GM21381 (cell line): ENCODE measurements at regions not wholly inside any gene's neighbourhood (a gene's known extent, or its start where the extent isn't known, plus 50 kb on each side); places are given as distances from the start of the nearest gene placed in this dataset.

ENCODE experiments used
- ATAC-seq: cut with Tn5 transposase; IDR thresholded peaks from one replicate; pipeline ENCODE4 v1.9.1; 2021; ENCODE audit warnings: mild to moderate bottlenecking, moderate library complexity; ENCODE audit not compliant: unreplicated experiment

DNA sequence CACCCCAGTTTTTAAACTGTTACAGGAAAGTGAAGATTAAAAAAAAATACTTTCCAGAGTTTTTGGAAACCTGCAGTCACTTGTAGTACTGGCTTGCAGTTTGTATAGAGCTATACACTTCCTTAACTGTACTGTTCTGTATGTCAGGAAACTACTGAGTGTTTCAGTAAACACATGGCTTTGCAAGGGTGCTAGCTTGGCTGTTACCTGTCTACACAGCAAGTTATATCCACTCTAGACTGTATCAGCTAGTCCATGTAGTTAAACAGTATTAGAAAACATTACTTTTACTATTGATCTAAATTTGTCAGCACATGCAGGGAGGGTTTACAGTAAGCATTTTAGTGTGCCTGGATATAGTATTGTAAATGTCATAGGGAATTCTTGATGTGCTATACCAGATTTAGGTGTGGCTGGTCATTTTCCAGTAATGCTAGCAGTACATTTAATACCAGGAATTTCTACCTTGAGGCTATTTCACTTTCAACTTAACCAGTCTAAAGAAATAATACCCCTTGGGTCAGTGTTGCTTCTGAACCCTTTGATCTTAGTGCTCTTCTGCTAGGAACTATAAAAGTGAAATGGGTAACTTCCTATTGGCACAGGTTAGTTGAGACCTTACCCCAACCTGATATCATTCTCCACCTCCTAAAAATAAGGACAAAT is 192.3 kb upstream of the ANKRD50 start:
- no peak for ATAC-seq

DNA sequence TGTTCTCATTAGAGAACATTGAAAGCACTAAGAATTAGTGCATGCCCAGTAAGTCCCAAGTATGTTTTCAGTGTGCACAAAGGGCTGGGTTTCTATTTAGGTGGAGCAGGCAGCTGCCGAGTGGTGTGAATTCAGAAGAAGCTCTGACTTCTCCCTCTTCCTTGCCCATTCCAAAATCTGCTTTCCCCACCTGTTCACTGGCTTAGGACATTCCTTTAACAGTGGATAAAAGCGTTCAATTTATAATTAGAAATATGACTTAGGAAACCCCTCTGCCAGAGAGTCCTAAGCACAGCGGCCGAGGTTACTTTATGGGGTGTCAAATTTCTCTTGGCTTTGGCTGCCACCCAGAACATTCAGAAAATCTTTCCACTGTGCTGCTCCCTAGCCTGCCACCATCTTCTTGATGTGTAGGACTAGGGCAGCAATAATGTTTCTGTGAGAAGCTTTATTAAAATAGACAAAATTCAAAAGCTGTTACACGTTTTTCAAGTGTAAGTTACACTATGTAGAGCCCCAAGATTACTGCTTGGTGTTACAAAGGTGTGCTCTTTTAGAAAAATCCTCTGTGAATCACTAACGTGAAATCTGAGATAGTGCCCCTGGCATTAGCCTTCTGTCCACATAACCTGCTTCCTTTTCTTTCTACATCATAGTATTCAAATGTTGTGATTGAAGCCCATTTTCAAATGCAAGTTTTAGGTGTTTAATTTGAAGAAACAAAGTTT is 191.6 kb upstream of the ANKRD50 start:
- ATAC-seq = no peak

DNA sequence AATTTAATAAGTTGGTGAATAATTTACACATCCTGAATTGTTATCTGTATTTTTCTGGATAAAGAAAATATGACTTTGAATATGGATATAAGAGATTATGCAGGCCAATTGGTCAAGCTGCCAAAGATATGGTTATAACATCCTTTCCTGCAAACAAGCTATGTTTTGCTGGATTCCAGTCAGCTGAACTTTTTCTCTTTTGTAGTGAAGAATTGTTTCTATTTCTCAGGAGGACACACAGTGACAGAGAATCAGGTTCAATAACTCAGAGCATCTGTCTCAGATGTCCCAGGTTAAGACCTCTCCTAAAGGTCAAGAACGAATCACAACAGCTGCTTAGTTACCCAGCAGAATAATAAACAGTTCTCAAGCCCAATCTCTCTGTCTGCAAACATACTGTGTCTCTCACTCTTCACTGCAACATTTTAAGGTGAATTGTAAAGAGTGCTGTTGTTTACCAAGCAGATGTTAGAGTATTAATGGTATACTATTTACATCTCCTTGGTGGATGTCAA is 189.5 kb upstream of the ANKRD50 start:
- ATAC-seq = no peak

DNA sequence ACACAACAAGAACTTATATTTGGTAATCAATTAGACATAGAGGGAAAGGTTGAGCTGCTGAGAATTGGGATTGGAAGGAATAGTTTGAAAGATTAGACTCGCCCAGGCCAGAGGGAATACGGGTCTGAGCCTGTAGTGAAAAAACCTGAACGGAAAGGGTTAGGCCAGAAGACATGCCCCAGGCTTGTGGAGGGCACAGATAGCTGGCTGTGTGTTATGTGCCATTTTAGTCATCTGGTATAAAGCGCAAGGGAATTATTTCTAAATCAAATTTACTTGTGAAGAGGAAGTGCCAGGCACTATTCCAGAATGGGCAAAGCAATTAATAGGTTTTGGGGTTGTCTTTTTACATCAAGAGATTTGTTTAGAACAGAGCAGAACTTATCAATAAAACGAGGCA is 187.5 kb upstream of the ANKRD50 start:
- ATAC-seq = no peak

DNA sequence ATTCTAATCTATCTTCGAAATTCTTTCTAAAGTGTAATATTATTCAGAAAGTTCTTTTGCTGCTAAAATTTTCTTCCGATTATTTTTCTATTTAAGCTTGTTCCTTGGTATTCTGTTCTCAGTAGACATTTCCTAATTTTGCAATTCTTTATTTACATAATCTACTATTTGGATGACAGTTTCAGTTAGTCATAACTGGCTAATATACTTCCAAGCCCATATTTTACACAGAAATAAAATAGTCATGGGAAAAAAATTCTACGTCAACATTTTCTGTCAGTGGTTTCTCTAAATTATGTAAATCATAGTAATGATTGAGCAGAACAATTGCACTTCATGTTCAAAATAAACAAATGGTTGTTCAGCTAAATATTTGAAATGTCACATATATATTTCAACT is 178.0 kb upstream of the ANKRD50 start:
- no peak for ATAC-seq

DNA sequence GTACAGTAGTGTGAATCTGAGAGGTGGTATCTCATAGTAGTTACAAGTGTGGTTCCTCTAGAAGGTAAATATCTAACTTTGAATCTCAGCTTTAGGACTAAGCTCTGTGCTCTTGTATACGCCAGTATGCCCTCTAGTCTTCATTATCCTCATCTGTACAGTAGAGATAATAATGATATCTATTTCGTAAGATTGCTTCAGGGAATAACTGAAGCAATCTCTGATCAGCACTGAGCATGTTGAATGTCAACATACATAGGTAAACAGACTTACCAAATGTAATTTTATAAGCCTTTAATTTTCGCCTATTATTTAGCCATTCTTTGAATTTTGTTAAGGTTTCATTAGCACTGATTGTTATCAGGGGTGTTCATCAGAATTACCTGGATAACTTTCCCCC is 175.2 kb upstream of the ANKRD50 start:
- no peak for ATAC-seq

DNA sequence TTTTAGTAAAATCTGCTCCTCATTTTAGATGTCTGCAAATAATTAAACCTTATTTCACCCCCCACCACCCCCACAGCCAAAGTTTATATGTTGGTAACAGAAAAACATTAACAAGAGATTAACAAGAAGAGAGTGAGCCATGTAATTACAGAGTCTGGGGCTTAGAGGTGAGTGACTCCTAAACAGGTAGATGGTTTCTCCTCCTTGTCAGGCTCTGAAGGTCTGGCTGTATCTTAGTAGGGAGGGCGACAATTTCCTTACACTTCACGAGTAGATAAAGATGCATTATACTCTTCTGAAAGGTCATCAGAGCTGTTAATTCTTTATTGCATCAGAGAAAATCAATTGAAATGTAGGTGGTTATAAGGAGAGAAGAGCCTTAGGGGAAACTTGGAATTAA is 171.8 kb upstream of the ANKRD50 start:
- no peak for ATAC-seq

DNA sequence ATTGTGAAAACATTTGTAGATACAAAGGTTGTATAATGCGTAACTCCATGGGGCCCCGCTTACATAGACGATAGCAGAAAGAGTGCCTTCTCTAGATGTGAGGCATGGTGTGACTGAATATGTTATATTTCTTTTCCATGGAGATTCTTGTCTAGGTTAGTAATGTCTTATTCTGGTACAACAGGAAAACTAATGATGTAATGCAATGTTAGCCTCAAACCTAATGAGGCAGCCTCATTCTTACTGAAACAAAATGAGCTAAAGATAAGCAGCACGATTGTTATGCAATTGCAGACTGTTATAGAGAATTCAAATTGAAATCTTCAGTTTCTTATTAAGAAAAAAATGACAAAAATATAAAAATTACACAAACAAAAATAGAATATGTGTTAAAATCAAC is 171.1 kb upstream of the ANKRD50 start:
- no peak for ATAC-seq

DNA sequence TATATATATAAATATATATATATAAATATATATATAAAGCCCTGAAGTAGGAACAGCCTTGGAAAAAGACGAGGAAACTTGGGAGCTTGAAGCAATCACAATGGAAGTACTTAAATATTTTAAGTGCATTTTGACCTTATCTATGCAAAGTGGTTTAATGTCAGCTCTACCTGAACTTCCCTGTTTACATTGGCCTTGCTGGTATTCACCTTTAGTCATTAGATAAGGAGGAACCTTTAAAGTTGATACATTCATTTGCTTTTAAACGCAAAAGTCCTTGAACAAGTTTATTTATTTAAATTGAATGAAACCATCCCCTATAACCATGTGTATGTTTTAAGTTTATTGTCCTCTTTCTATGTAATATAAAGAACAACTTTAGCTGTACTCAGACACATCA is 166.7 kb upstream of the ANKRD50 start:
- no peak for ATAC-seq

DNA sequence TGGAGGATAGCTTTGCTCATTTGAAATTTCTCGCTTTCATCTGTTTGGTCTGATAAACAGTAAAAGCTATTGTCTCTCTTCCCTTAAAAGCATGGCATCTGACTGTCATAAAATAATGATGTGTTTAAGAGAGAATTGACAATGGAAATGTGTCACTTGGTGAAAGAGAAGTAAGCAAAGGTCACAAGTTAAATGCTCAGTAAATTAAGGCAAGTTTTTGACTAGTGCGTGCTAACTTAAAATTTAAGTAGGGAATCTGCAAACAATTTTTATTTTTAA is 161.6 kb upstream of the ANKRD50 start:
- no peak for ATAC-seq

DNA sequence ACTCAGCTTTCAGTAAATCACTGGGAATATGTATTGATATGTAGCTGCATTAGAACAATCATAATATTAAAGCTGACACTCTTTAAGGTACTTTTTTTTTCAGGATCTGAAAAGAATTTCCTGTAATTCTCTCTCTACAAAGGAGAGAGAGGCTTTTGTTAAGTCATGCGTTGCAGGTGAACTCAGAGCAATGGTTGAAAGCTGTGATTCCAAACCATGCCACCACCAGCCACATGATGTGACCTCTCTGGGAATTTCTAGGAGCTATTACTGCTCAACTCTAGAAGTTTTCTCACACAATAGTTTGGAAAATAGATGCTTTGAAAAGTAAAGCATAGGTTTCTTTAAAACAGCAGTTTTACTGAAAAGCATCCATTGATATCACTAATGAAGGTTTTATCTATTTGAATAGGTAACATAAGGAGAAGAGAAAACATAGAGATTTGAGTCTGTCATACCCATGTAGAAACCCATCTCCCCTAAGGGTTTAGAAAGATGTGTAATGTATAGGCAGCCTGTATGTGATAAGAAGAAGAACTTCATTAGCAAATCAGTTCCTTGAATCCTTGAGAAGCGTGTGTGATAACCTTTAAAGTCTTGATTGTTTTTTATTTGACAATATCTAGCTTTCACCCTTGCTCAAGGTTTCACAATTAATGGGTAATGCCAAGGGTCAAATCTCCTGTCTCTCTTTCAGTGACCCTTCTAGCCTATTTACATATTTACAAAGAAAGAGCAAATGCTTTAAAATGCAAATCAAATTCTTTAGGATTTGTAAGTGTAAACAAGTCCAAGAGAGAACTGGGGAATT is 161.0 kb upstream of the ANKRD50 start:
- ATAC-seq = no peak

DNA sequence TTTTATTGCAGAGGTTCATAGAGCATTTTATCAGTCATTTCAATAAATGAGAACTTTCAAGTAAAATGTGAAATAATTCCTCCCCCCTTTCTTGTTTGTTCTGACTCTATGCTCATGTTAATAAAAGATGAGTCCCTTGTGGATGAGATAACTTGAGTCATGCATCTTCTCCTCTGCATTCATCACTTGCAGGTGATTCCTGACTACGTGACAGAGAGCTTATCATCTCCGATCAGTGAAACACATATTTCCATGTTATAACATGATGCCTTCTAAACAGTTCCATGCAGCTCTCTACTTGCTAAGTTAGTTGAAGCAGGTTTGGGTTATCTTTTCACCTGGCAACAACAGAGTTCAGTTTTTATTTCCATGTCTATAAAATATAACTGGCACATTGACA is 160.1 kb upstream of the ANKRD50 start:
- no peak for ATAC-seq

DNA sequence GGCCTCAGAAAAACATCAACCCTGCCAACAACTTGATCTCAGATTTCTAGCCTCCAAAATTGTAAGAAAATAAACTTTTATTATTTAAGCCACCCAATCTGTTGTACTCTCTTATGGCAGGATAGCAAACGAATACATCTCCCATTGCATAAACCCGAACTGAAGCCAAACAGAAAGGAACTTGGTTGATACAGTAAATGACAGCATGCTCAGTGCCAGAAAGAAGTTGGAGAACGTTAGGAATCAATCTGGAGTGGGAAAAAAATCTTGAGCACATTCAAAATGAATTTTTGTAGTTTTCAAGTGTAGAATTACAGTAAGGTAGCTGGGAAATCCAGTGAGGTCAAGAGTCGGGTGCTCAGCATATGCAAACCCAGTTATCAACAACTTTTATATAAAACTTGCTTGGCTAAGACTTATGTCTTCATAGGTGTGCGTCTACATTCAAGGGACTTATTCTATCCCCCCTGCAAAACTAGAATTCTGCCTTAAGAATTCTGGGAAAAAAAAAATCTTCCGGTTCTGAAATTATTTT is 157.5 kb upstream of the ANKRD50 start:
- no peak for ATAC-seq

DNA sequence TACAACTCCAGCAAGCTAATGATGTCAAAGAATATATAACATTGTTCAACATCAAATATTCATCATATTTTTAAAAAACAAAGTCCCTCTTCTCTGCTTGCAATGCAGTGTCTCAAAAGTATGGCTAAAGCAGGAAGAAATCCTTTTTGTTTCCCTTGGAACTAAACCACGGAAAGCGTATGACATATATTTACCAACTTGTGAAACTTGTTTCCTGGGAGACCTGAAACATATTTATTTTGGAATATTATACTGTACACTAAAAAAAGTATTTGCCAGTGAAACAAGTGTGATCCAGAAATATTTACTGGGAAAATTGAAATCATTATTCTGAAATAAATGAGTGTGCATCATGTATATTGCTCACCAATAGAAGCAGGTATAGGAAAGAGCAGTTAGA is 156.0 kb upstream of the ANKRD50 start:
- no peak for ATAC-seq

DNA sequence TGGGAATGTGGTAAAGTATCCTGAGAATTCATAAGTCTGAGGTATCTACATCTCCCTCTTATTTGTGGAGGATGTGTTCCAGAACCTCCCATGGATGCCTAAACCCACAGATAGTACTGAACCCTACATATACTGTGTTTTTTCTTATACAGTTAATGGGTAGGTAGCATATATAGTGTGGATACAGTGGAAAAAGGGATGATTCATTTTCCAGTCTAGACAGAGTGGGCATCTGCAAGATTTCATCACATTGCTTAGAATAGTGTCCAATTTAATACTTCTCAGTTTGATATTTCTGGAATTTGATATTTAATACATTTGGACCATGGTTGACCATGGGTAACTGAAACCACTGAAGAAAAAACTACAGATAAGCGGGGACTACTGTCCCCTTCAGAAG is 155.0 kb upstream of the ANKRD50 start:
- ATAC-seq = no peak

DNA sequence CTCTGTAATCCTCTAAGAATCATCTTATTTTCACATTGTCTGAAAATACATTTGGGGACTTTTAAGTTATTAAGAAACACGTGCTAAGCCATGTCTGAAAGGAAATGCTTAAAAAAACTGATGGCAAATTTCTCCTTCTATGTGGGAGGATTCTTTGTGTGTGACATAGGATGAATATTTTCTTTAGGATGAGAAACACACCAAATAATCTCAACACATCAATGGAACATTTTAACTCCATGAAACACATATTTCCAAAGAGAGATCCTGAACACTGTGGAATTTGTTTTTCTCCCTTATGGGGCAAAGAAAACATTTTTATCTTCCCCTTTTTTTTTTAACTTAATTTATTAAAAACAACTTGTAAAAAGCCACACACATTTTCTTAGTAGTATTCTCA is 153.8 kb upstream of the ANKRD50 start:
- no peak for ATAC-seq

DNA sequence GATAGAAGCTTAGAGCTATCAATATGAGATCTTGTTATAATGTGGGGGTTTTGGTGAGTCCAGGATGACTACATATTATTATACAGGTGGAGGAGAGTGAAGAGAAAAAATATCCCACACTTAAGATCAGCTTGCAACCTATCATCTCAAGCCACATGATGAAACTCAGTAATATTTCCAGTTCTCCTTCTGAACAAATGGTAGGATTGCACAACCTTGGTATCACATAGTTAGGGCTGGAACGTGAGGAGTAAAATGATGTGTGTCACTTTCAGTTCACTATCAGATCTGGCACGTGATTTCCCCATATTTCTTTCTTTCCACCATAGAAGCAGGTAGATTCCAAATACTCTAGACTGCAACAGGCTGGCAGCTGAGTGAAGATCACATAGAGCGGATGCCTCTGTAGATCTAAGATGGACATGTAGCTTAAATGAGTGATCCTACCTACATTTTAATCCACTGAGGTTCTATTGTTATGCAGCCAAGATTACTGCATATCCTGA is 150.6 kb upstream of the ANKRD50 start:
- no peak for ATAC-seq

DNA sequence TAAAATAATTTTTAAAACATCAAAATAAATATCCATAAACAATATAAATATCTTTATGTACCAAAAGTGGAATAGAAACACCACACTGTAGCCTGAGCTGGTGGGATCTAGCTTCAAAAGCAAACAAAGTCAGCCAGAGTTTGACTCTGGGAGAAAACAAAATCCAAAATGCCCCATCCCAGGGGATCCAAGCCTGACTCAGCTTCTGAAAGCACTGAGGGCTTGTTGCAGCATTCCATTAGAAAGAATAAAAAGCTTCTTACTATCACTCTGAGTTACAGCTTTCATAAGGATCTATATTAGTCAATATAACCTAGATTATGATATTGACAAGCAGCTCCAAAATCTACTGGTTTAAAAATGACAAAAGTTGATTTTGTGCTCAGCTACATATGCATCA is 149.7 kb upstream of the ANKRD50 start:
- no peak for ATAC-seq

DNA sequence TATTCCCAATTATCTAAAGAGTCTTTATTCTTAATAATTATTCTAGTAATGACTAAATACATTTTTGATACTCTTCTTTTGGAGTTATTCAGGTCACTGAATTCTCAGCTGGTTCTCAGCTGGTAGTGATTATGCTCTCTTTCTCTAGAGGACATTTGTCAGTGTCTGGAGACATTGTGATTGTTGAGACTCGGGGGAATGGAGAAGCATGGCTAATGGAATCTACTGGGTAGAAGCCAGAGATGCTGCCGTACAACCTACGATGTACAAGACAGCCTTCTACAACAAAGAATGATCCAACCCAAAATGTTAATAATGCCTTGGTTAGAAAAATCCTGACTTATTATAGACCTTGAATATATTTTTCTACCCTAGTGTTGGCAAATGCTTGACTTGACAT is 149.2 kb upstream of the ANKRD50 start:
- ATAC-seq = no peak

DNA sequence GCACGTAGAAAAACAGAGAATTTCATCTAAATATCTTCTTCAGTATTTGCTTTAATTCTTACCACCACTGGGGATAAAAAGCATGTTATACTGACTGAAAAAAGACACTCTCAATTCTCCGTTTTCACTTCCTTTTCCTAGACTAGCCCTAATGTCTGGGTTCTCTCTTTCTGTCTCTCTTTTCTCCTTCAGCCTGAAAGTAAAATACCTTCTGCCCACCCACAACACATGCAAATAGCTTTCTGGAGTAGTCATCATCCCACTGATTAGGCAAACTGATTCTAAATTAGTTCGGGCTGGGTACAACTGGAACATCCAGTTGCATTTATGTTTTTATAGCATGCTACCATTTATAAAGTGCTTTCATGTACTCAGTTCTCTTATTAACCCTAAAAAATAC is 142.4 kb upstream of the ANKRD50 start:
- peak; percentile 64 for ATAC-seq

DNA sequence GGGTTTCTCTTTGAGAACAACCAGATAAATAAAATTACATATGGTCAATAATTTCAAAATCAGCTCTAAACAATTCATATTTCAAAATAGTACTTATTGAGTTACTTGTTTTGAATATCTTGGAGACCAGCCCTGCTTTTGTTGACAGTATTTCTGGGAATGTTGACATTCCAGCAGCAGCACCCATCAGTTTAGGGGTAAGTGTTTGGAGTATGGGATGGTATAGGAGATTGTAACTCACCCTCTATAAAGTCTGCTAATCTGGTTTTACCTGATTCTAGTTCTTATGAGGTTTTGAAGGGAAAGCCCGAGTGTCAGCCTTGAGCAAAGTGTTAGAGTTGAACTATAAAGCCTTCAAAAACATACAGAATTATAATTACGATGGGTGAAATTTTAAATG is 139.2 kb upstream of the ANKRD50 start:
- no peak for ATAC-seq

DNA sequence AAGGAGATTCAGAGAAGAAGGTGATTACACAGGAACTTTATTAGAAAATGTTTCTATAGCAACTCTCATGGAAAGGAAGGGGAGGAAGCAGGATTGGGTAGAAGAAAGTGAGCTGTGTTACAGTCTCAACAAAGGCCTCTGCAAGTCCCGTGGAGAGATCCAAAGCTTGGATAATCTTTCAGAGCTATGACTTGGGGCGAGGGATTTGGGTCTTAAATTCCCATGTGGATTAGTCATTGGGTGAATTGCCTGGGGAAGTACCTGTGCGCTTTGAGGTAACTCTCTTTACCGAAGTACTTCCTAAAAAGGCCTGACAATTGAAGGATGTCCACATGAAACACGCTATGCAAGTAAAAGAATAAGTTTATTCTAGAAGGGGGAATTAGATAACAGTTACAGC is 133.8 kb upstream of the ANKRD50 start:
- no peak for ATAC-seq
